ENCODE measurements at regions not wholly inside any gene's neighbourhood (a gene's known extent, or its start where the extent isn't known, plus 50 kb on each side); places are given as distances from the start of the nearest gene placed in this dataset.
"Not testable (repeated sequence)": the region's sequence is repeated elsewhere in the genome, so short reads cannot be mapped to it uniquely, and the experiment has no call there.

DNA sequence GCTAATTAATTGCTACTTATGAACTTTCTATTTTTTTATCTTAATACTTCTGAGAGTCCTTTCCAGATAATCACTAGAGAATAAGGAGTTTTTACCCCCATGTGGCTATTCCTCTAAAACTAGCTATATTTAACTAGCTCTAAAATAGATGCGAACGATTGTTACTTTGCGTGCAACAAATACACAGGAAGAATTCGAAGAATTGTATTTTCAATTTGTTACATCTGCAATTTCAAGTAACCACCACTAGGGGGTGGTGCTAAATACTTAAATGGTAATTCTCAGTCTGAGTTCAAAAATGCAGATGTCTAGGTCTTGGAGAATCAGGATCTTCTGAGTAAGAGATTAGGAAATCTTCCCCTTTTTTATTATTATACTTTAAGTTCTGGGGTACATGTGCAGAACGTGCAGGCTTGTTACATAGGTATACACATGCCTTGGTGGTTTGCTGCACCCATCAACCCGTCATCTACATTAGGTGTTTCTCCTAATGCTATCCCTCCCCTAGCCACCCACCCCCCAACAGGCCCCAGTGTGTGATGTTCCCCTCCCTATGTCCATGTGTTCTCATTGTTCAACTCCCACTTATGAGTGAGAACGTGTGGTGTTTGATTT is 80.9 kb upstream of the KIF2A start:
- POLR2A ChIA-PET (ENCODE audit: partially characterized antibody); H3K79me1 ChIP-seq (ENCODE audit: low read depth, low read length); FAIRE-seq; H4K5ac ChIP-seq (ENCODE audit: insufficient read length, low read depth, low read length); H2BK12ac ChIP-seq (ENCODE audit: low read depth, low read length); H3K4me3 ChIP-seq (ENCODE audit: extremely low read depth in 1 of 4, insufficient read depth in 2 of 4, low read depth in 3 of 4, low read length in 4 of 4); H4K8ac ChIP-seq (ENCODE audit: extremely low read depth, insufficient read depth, low read length); H4K91ac ChIP-seq (replicated peaks; ENCODE audit: insufficient read length, low read length); DNase-seq (ENCODE audit: low read depth in 1 of 2, low spot score in 2 of 2); H3K9me3 ChIP-seq (ENCODE audit: insufficient read depth in 2 of 2, low read depth in 1 of 2, low read length in 1 of 2); H3K14ac ChIP-seq (ENCODE audit: insufficient read length); H3K27ac ChIP-seq (ENCODE audit: low read depth, low read length); H3K79me2 ChIP-seq (ENCODE audit: control insufficient read depth in 1 of 2, insufficient read depth in 2 of 2, low read length in 2 of 2); H2BK120ac ChIP-seq (replicated peaks; ENCODE audit: low read depth, low read length); H3K56ac ChIP-seq (replicated peaks; ENCODE audit: insufficient read length, low read depth, low read length); H3K4me1 ChIP-seq (replicated peaks in 1 of 4; ENCODE audit: control insufficient read depth in 3 of 4, insufficient read depth in 4 of 4, low read length in 3 of 4); H3K4ac ChIP-seq (replicated peaks; ENCODE audit: insufficient read length, low read depth, low read length); H3K36me3 ChIP-seq (ENCODE audit: control insufficient read depth in 2 of 4, insufficient read depth in 4 of 4, low read length in 3 of 4); H3K4me2 ChIP-seq (ENCODE audit: insufficient read depth in 1 of 2, low read depth in 2 of 2, low read length in 2 of 2); H3K18ac ChIP-seq (ENCODE audit: extremely low read depth, low read length); H2AFZ ChIP-seq (ENCODE audit: low read length); H3K27me3 ChIP-seq (replicated peaks in 1 of 4; ENCODE audit: control insufficient read depth in 3 of 4, extremely low read depth in 1 of 4, insufficient read depth in 3 of 4, low read length in 3 of 4); H3K23ac ChIP-seq (ENCODE audit: insufficient read length); H2BK15ac ChIP-seq (ENCODE audit: low read length); H2AK5ac ChIP-seq (ENCODE audit: low read depth, low read length); H2BK5ac ChIP-seq (ENCODE audit: low read depth, low read length); H3K9ac ChIP-seq (replicated peaks in 1 of 4; ENCODE audit: extremely low read depth in 1 of 4, low read depth in 3 of 4, low read length in 3 of 4); H3K23me2 ChIP-seq (ENCODE audit: low read depth, low read length); H4K20me1 ChIP-seq (replicated peaks in 1 of 2; ENCODE audit: control insufficient read depth in 1 of 2, insufficient read depth in 2 of 2, low read length in 2 of 2); H2BK20ac ChIP-seq (ENCODE audit: low read length): not testable (repeated sequence)
- WGBS, 2 experiments (ENCODE audit: extremely low coverage in 1 of 2, insufficient coverage in 1 of 2, insufficient read length in 1 of 2, insufficient replicate concordance in 2 of 2, low coverage in 1 of 2, low lambda C conversion rate in 2 of 2, missing lambda C conversion rate in 1 of 2), result 82% methylated on average over 6 of the region's 7 CpGs; no CpG with 5 or more reads in 1 of the 2 experiments
- CTCF ChIA-PET (ENCODE audit: partially characterized antibody), result interaction anchor here (0.6 to 2.8 kb wide), 22 partner anchors 8 to 1219 kb away, joined by 3 to 8 read pairs (median 3); partner anchors contain the start of gene KIF2A

DNA sequence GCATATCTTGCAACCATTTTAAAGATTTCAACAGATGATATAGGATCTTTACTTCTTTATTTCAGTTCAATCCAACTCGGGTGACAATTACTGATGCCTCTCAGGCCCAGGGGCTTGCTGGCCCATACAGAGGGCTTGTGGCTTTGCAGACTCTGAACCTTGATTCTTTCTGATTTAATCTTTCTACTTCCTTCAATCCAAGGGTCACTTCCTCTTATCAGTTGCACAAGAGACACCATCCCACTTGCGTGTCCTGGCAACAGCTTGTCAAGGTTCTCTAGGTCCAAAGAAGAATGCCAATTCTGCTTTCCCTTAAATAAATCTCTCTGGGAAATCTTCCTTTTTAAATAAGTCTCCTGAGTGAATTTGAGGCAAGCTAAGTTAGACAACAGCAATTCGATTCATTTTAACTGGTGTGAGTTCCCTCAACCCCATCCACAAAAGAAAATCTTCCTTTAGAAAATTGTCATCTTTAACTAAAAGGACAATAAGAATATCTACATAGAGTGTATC is 75.1 kb upstream of the KIF2A start:
- 90% methylated on average over 3 of the region's 3 CpGs; no CpG with 5 or more reads in 1 of the 2 experiments for WGBS, 2 experiments (ENCODE audit: extremely low coverage in 1 of 2, insufficient coverage in 1 of 2, insufficient read length in 1 of 2, insufficient replicate concordance in 2 of 2, low coverage in 1 of 2, low lambda C conversion rate in 2 of 2, missing lambda C conversion rate in 1 of 2)
- H3K79me1 ChIP-seq (ENCODE audit: low read depth, low read length); H3K4ac ChIP-seq (replicated peaks; ENCODE audit: insufficient read length, low read depth, low read length); H4K20me1 ChIP-seq (replicated peaks in 1 of 2; ENCODE audit: control insufficient read depth in 1 of 2, insufficient read depth in 2 of 2, low read length in 2 of 2); FAIRE-seq; H4K91ac ChIP-seq (replicated peaks; ENCODE audit: insufficient read length, low read length); H3K4me3 ChIP-seq (ENCODE audit: extremely low read depth in 1 of 4, insufficient read depth in 2 of 4, low read depth in 3 of 4, low read length in 4 of 4); H3K9ac ChIP-seq (replicated peaks in 1 of 4; ENCODE audit: extremely low read depth in 1 of 4, low read depth in 3 of 4, low read length in 3 of 4); H2AFZ ChIP-seq (ENCODE audit: low read length); H3K4me2 ChIP-seq (ENCODE audit: insufficient read depth in 1 of 2, low read depth in 2 of 2, low read length in 2 of 2); H2BK15ac ChIP-seq (ENCODE audit: low read length); H3K23ac ChIP-seq (ENCODE audit: insufficient read length); DNase-seq (ENCODE audit: low read depth in 1 of 2, low spot score in 2 of 2); H3K36me3 ChIP-seq (ENCODE audit: control insufficient read depth in 2 of 4, insufficient read depth in 4 of 4, low read length in 3 of 4); H3K79me2 ChIP-seq (ENCODE audit: control insufficient read depth in 1 of 2, insufficient read depth in 2 of 2, low read length in 2 of 2); H4K5ac ChIP-seq (ENCODE audit: insufficient read length, low read depth, low read length); H3K27me3 ChIP-seq (replicated peaks in 1 of 4; ENCODE audit: control insufficient read depth in 3 of 4, extremely low read depth in 1 of 4, insufficient read depth in 3 of 4, low read length in 3 of 4); H2BK12ac ChIP-seq (ENCODE audit: low read depth, low read length); H3K56ac ChIP-seq (replicated peaks; ENCODE audit: insufficient read length, low read depth, low read length); H3K27ac ChIP-seq (ENCODE audit: low read depth, low read length); H3K9me3 ChIP-seq (ENCODE audit: insufficient read depth in 2 of 2, low read depth in 1 of 2, low read length in 1 of 2); H4K8ac ChIP-seq (ENCODE audit: extremely low read depth, insufficient read depth, low read length); H3K14ac ChIP-seq (ENCODE audit: insufficient read length); H2BK20ac ChIP-seq (ENCODE audit: low read length); POLR2A ChIA-PET (ENCODE audit: partially characterized antibody); H3K18ac ChIP-seq (ENCODE audit: extremely low read depth, low read length); H2AK5ac ChIP-seq (ENCODE audit: low read depth, low read length); H3K23me2 ChIP-seq (ENCODE audit: low read depth, low read length); H2BK120ac ChIP-seq (replicated peaks; ENCODE audit: low read depth, low read length); H3K4me1 ChIP-seq (replicated peaks in 1 of 4; ENCODE audit: control insufficient read depth in 3 of 4, insufficient read depth in 4 of 4, low read length in 3 of 4); H2BK5ac ChIP-seq (ENCODE audit: low read depth, low read length): not testable (repeated sequence)
- CTCF ChIA-PET (ENCODE audit: partially characterized antibody), result interaction anchor here (0.7 kb wide), 1 partner anchor 65 kb away, joined by 3 read pairs; no protein-coding TSS in a partner anchor
